ENCODE measurements at regions not wholly inside any gene's neighbourhood (a gene's known extent, or its start where the extent isn't known, plus 50 kb on each side); places are given as distances from the start of the nearest gene placed in this dataset.

- CTCF ChIA-PET = interaction anchor here (1.7 kb wide), 1 partner anchor 37 kb away, joined by 3 read pairs; no protein-coding TSS in a partner anchor
- no peaks in the 10 kb centered on the region for H3K9me3 ChIP-seq (replicated peaks; ENCODE audit: control insufficient read depth, insufficient read depth, low read length)
- H3K27me3 ChIP-seq (ENCODE audit: control insufficient read depth in 2 of 2, insufficient read depth in 2 of 2, low read length in 2 of 2) = no peaks in the 10 kb centered on the region
- intact Hi-C loops (cut with micrococcal nuclease) (no loop called here), dilution Hi-C loops (cut with MboI; ENCODE audit: extremely low pct_ligation_motif_present, low sequenced_read_pairs) (no loop called here)
- H3K4me1 ChIP-seq (ENCODE audit: control insufficient read depth, extremely low read depth, insufficient read depth, low read length) = no peaks in the 10 kb centered on the region
- DNase-seq (ENCODE audit: low read depth, low spot score) (no peak), FAIRE-seq (no peak)
- no peaks in the 10 kb centered on the region for H4K20me1 ChIP-seq (replicated peaks; ENCODE audit: control insufficient read depth, extremely low read depth, insufficient read depth, low read length)
- BruUV-seq (replicated peaks) = no TSS peak
- POLR2A ChIA-PET = no interaction called here
- H3K27ac ChIP-seq (ENCODE audit: insufficient read depth, low read depth, low read length) = no peak overlapping the region
- H3K9ac ChIP-seq (replicated peaks; ENCODE audit: extremely low read depth, insufficient read depth, low read length) = no peak overlapping the region
- no peak overlapping the region for H3K4me3 ChIP-seq (replicated peaks in 1 of 3; ENCODE audit: insufficient read depth in 1 of 3, low read depth in 1 of 3, low read length in 3 of 3)
- no peak overlapping the region for H2AFZ ChIP-seq (ENCODE audit: low read depth, low read length)
- H3K79me2 ChIP-seq (ENCODE audit: control insufficient read depth, insufficient read depth, low read length) = no peaks in the 10 kb centered on the region
- H3K36me3 ChIP-seq (ENCODE audit: control insufficient read depth in 2 of 2, extremely low read depth in 1 of 2, insufficient read depth in 2 of 2, low read length in 2 of 2) = no peaks in the 10 kb centered on the region
- H3K9me1 ChIP-seq (replicated peaks; ENCODE audit: control insufficient read depth, extremely low read depth, insufficient read depth, low read length) = no peaks in the 10 kb centered on the region
- no peak for TF ChIP-seq GATA2 (IDR thresholded peaks at IDR 0.05; ENCODE audit: insufficient read depth, insufficient read length, low read depth, low read length)
- no peak for TF ChIP-seq MAX (IDR thresholded peaks at IDR 0.05; ENCODE audit: insufficient read depth, insufficient read length)
- TF ChIP-seq EZH2 (IDR thresholded peaks at IDR 0.05; ENCODE audit: borderline replicate concordance, low read depth, low read length, severe bottlenecking) = no peak
- no peak for TF ChIP-seq POLR2AphosphoS5 (IDR thresholded peaks at IDR 0.05; ENCODE audit: insufficient read depth, low read depth, low read length)
- no peak for TF ChIP-seq MYC (IDR thresholded peaks at IDR 0.05; ENCODE audit: low read depth, low read length)
- no peak for TF ChIP-seq FOS (IDR thresholded peaks at IDR 0.05; ENCODE audit: borderline replicate concordance, insufficient read depth, low read length)
- no peak for TF ChIP-seq CTCF (IDR thresholded peaks at IDR 0.05; ENCODE audit: extremely low read depth in 1 of 2, insufficient read depth in 1 of 2, low read depth in 1 of 2, low read length in 2 of 2)
- no peak for TF ChIP-seq JUN (IDR thresholded peaks at IDR 0.05; ENCODE audit: borderline replicate concordance, insufficient read depth, insufficient read length, low read depth)
- no peak for TF ChIP-seq POLR2A (IDR thresholded peaks at IDR 0.05; ENCODE audit: low read depth, low read length)
- H3K4me2 ChIP-seq (ENCODE audit: insufficient read depth, low read length) = no peak overlapping the region
These were observed 299.2 kb downstream of the NFIB start for GRCh38 chr9:14014744-14015143.

Measured in endothelial cell of umbilical vein (primary cell).